Kidney glomerular epithelial cell (primary cell): ENCODE measurements at regions not wholly inside any gene's neighbourhood (a gene's known extent, or its start where the extent isn't known, plus 50 kb on each side); places are given as distances from the start of the nearest gene placed in this dataset.
"Not testable (repeated sequence)": the region's sequence is repeated elsewhere in the genome, so short reads cannot be mapped to it uniquely, and the experiment has no call there.

ENCODE experiments used
- DNase-seq: peaks from one replicate; lab custom pipeline; 2025; lab: John Stamatoyannopoulos, UW

DNA sequence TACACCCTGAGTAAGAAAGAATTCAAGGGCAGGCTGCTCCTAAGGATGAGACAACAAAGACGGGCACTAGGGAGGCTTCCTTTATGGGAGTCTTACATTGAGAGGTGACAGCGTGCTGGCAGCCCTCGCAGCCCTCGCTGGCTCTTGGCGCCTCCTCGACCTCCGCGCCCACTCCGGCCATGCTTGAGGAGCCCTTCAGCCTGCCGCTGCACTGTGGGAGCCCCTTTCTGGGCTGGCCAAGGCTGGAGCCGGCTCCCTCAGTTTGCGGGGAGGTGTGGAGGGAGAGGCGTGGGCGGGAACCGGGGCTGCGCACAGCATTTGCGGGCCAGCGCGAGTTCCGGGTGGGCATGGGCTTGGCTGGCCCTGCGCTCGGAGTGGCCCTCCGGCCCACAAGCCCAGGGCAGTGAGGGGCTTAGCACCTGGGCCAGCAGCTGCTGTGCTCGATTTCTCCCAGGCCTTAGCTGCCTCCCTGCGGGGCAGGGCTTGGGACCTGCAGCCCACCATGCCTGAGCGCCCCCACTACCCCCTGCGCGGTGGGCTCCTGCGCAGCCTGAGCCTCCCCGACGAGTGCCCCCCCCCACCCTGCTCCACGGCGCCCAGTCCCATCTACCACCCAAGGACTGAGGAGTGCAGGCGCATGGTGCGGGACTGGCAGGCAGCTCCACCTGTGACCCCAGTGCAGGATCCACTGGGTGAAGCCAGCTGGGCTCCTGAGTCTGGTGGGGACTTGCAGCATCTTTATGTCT, 75.3 kb downstream of the BARX1 start:
- DNase-seq, result not testable (repeated sequence)

DNA sequence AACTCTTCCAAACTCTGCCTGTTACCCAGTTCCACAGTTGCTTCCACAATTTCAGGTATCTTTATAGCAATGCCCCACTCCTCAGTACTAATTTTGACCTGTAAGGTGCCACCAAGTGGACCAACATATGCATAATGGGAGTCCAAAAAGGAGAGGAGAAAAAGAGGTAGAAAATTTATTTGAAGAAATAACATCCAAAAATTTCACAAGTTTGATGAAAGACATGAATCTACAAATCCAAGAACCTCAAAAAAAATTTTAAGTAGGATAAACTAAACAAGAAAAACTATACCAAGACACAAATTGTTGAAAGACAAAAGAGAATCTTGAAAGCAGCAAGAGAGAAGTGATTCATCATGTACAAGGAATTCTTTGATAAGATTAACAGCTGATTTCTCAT, 79.8 kb downstream of the BARX1 start:
- no peak for DNase-seq

DNA sequence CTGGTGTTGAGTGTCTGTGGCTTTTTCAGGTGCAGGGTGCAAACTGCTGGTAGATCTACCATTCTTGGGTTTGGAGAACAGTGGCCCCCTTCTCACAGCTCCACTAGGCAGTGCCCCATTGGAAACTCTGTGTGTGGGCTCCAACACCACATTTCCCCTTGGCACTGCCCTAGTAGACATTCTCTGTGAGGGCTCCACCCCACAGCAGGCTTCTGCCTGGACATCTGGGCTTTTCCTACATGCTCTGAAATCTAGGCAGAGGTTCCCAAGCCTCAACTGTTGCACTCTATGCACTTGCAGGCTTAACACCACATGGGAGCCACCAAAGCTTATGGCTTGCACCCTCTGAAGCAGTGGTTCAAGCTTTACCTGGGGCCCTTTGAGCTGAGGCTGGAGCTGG, 80.9 kb downstream of the BARX1 start:
- no peak for DNase-seq

DNA sequence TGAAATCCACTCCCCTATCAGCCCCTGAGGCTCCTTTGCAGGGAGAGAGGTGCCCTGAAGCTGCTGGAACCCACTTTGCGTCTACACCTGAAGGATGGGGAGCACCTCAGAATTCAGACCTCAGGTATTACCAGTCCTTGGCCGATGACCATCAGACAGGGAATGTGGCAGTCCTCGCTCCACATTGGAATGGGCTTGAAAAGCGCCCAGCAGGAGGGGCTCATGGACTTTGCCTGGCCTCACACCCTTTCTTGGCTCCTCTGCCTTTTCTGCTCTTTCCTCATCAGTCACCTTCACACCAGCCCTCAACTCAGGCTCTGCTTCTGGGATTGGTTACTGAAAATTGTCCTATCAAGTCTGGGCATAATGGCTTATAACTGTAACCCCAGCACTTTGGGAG, 83.9 kb downstream of the BARX1 start:
- DNase-seq, result no peak

DNA sequence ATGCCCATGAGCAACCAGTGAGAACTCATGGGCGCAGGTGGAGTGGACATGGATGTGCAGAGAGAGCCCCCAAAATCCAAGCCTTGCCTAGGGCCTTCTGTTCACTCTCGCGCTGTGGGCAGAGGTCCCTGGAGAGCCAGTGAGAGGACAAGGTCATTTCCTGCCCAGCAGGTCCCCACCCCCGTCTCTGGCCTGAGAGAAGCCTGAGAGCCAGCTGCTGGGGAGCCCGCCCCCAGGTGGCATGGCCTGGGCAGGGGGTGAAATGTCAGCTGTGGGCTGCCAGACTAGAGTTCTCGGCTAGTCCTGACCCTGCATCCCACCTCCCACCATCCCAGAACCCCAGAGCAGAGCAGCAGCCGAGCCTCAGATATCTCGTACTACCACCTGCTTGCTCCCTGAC, 85.3 kb downstream of the BARX1 start:
- no peak for DNase-seq

DNA sequence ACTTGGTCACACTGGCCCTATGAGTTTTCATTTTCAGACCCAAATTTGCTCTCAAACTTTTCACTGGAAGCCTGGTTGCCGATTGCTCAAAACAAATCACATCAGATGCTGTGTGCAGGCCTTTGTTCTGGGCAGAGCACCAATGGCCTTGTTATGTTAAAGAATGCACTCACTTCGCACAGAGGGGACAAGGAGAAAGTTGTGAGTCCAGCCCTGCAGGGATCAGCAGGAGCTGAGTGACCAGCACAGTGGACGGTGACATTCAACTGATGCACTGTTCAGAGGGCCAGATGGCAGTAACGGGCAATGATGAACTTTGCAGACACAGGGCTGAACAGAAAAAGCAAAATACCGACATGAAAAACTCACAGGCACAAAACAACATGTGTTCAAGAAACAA, 86.1 kb downstream of the BARX1 start:
- DNase-seq, result no peak

DNA sequence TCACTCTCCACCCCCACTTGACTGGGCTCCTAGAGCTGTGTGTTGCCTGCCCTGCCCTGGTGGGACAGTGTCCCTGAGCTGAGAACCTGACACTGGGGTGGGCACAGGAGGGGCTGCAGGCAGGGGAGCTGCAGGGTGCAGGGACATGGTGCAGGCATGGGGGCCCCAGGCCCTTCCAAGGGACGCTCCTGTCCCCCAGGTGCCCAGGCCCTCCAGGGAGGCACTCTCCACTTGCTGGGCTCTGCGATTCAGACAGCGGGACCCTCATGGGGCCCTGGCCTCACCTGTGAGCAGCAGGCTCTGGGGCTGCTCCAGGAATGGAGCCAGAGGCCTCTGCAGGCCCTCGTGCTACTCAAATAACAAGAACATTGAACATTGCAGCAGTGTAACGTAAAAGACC, 89.4 kb downstream of the BARX1 start:
- no peak for DNase-seq

DNA sequence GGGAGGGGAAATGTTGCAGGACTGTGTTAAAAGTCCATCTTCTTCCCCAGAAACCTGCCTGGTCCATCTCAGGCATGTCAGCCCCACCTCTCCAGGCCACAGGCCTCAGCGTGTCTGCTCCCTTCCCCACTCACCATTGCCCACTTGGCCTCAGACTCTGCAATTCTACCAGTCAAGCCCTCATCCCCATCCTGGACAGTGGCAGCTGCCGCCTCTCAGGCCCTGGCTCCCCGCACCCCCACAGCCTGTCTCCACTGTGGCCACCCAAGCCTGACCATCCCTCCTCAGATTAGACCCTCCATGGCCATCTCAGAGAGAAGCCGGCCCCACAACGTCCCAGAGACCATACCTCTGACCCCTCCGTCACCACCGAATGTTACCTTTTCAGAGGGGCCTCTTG, 89.9 kb downstream of the BARX1 start:
- DNase-seq, result no peak

DNA sequence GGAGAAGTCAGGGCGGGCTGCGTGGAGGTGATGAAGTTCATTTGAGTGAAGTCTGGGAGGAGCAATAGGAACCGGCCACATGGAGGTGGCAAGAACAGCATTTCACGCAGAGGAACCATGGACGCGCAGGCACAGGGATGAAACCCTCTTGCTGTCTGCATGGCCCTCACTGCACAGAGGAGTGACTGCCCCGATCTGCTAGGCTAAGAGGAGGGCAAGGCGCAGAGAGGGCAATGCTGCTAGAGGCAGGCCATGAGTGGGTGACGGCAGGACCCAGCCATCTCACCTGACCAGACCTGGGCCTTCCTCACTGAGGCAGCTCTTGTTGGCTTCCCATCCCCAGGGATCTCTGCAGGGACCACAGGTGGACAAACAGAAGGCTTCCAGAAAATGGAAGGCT, 90.3 kb downstream of the BARX1 start:
- no peak for DNase-seq

DNA sequence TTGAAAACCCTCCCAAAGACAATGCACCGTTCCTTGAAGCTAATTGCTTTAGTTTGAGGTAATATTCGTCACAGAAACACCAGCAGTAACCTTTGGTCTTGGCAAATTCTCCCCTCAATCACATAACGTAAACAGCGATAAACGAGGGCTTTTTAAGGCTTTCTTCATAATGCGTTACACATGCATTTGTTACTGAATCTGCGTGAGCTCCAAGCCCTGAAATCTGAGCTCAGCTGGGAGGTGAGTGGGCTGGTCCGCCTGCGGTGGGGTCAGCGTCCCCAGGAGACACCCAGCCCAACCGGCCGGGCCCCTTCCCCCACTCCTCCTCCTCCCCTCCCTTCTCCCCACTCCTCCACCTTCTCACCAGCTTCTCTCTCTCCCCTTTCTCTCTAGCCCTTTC, 91.1 kb downstream of the BARX1 start:
- DNase-seq, result no peak

DNA sequence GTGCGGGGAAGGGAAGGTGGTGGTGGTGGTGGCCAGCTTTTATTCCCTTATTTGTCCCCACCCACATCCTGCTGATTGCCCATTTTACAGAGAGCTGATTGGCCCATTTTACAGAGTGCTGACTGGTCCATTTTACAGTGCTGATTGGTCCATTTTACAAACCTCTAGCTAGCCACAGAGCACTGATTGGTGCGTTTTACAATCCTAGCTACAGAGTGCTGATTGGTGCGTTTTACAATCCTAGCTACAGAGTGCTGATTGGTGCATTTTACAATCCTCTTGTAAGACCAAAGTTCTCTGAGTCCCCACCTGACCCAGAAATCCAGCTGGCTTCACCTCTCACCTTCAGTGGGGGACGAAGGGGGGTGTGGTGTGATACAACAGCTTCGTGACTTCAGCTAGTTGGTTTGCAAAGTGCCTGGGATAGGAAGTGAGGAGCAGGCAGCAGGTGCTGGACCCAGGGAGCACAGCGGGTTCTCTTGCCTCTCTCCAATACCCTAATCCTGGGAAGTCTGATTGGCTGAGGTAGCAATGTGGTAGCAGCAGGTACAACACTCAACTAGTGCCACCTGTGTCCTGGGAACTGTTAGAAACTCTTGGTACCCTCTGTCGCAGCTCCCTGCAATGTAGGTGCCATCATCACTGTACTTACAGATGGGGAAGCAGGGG, 92.1 kb downstream of the BARX1 start:
- no peak for DNase-seq

DNA sequence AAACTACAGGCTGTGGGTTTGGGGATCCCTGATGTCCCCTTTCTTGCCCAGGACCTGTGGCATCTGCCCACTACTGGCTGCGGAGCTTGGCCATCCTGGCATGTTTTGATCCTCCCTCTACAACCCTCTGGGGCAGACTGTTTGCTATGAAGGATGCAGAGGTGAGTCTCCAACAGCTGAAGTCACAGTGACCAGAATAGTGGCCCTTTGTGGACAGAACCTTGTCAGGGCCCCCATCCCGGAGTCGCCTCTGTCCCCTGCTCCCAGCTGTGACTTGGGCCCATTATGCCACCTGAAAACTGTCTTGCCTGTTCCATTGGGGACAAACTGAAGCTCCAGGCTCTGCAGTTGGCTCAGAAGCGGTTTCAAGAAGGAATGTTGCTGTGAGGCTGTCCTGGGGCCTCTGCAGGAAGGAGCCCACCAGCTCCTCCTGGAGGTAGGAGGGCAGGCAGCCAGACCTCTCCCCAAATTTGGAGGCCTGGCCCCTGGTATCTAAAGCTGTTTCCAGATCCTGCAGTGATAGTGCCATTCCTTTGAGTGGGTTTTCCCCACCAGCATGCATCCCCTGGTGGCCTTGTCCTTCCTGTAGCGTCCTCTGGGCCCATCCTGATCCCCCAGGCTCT, 93.3 kb downstream of the BARX1 start:
- DNase-seq, result no peak

DNA sequence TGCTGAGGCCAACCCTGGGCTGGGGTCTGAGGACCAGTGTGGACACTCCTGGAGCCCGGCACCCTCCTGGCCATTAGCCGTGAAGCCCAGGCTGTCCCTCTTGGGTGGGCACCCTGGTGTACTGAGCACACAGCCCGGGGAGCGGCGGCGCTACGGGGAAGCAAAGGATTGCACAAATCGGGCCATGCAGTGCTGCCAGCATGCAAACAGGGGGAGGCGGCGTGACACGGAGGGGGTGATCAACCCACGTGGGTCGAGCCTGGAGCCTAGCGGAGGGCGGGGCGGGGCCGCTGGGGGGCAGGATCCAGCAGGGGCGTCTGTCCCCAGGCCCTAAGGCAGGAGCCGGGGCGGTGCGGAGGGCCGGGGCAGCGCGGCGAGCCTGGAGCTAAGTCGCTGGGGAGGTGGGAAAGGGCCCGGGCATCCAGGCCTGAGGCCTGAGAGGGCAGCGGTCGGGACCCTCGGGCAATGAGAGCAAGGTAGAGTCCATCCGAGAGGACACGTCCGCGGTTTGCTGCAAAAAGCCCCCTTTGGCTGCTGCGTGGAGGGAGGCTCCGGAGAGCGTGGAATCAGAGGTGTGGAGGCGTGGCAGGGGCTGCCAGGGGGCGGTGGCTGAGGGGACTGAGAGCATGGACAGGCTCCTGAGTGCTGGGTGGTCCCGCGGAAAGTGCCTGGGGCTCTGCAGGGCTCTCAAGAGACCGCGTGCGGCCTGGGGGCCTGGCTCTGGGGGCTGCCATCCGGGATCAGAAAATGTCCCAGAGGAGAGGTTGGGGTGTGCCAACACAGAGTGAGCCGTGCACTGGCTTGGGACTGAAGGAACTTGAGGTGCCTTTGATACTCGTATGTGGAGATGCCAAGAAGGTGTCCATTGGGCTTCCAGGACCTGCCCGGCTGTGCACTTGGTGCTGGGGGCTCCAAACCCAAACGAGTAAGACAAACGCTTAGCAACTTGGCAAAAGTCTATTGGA, 94.2 kb downstream of the BARX1 start:
- DNase-seq, result no peak

DNA sequence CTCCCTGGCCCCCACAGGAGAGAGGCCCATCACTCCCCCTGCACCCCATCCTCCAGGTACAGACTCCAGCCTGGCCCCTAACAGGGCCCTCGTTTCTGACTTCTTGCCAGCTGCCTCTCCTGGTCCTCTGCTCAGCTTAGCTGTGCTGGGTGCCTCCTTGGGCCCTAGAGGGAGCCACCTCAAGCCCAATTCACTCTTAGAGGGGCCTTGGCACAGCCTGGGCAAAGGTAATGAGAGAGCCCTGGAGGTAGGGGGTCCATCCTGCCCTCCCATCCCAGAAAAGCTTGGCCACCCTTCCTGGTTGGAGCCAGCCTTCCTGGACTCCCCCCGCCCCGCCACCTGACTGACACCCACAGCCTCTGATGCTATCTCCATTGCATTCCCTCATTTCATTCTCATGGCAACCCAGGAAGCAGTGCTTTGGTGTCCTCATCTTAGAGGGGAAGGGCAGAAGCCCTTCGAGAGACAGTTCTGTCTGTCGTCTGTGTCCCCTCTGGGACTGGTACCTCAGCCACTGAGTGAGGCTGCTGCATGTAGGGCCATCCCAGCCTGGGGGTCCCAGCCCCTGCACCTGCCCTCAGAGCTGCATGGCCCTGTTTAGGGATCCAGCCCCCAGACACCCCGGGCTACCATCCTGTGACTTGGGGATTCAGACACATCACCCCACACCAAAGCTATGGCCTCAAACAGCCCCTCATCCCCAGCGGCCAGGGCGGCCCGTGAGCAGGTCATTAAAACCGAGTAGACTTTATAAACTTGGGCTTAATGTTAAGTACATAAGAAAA, 95.5 kb downstream of the BARX1 start:
- DNase-seq, result no peak

DNA sequence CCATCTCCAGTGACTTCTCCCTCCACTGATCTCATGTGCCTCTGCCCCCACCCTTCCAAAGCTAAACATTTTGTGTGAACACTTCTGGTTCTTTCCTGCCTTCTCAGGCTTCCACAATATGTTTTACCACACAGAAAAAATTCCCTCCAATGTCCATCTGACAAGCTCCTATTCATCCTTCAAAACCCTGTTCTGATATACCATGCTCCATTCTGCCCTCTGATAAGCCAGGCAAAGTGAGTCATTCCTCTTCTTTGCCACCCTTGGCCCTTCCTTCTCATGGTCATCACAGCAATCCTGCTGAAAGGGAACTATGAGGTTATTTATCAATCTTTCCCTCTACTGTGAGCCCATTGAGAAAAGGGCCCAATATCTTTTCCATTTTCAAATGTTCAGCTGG, 97.6 kb downstream of the BARX1 start:
- no peak for DNase-seq

DNA sequence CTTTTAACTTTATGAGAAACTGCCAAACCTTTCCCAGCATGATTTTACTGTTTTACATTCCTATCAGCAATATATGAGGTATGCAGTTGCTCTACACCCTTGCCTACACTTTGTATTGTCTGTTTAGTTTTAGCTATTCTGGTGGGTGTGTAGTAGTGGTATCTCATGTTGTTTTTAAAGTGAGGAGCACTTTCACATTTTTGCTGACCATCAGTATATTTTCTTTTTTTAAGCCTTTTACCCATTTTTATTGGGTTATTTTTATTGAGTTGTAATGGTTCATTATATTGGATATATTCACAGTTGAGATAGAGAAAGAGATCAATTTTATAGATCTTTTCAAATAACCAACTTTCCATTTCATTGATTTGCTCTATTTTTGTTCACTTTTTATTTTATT, 102.4 kb downstream of the BARX1 start:
- DNase-seq, result no peak

DNA sequence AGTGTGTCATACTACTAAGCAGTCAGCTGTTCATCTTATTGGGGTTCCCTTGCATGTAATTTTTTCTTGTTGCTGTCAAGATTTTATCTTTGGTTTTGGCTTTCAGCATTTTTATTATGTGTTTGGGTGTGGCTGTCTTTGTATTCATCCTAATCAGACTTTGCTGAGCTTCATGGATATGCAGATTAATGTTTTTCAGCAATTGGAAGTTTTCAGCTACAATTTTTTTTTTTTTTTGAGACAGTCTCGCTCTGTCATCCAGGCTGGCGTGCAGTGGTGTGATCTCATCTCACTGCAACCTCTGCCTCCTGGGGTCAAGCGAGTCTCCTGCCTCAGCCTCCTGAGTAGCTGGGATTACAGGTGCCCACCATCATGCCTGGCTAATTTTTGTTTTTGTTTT, 108.8 kb downstream of the BARX1 start:
- no peak for DNase-seq

DNA sequence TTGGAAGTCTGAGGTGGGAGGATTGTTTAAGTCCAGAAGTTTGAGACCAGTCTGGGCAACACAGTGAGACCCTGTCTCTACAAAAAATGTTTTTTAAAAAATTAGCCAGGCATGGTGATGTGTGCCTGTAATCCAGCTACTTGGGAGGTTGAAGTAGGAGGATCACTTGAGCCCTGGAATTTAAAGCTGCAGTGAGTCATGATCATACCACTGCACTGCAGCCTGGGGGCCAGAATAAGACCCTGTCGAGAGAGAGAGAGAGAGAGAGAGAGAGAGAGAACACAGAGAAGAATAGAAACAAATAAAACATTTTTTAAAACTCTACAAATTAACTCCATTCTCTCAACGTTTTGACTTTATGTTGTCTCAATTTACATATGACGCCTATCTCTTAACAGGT, 111.8 kb downstream of the BARX1 start:
- no peak for DNase-seq

DNA sequence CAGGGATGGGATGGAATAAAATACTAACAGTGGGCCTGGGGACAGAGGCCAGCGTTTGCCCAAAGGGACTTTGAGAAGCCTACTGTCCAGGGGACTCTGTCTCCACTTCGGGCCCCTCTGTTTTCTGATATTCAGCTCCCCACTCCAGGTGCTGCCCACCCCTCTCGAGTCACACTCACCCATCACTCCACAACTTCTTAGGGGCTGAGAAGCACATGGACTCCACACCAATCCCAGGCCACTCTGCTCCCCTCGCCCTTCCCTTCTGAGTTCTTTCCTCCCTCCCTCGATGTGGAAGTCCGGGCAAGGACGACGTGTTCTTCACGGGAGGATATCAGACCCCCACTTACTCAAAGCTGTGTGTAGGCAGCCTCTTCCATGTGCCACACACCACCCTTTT, 124.5 kb downstream of the BARX1 start:
- no peak for DNase-seq

DNA sequence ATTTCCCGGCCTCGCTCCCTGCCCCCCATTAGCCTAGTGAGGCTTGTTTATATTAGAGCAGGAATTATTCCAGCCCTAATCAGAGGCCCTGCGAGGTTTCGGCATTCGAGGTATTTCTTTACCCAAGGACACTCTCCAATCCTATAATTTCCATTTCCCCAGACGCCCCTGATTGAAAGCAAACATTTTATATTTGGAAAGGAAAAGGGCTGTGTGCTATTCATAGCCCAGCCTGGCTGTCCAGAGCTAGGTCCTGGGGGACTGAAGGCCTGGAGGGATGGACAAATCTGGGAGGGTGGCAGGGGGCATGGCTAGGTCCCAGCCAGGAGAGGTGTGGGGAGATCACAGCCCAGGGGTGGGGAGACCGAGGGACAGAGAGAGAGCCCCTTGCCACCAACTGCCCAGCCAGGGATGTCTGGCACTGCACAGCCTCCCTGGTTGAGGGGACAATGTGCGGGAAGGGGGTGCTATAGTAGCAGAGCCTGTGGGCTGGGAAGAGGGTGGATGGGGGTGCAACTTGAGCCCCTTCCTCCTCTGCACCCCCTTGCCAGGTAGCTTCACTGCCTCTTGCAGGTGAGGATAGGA, 125.1 kb downstream of the BARX1 start:
- DNase-seq, result no peak
